Upper lobe of left lung (tissue), 6 donors: ENCODE measurements at regions not wholly inside any gene's neighbourhood (a gene's known extent, or its start where the extent isn't known, plus 50 kb on each side); places are given as distances from the start of the nearest gene placed in this dataset.

Experiments
- ATAC-seq, 2 donors: fragments of 200-7000 bp; cut with Tn5 transposase; one replicate each; pipeline ENCODE4 v1.9.1; 2022; ENCODE audit warnings: mild to moderate bottlenecking in 2 of 2, moderate library complexity in 2 of 2; ENCODE audit not compliant: low FRiP score in 2 of 2
- DNase-seq, 2 donors: peaks; one replicate each; pipeline ENCODE4 v3.0.0-alpha.2; 2019 to 2020
- H3K27ac ChIP-seq, 4 donors: fragments of 200-600 bp; sonication (generic); one replicate each; pipeline ENCODE4 v1.5.1; 2016 to 2019
- H3K27me3 ChIP-seq, 4 donors: fragments of 200-600 bp; sonication (generic); one replicate each; pipeline ENCODE4 v1.5.1; 2017 to 2019
- H3K36me3 ChIP-seq, 4 donors: fragments of 200-600 bp; sonication (generic); one replicate each; pipeline ENCODE4 v1.5.1; 2016 to 2019
- H3K4me1 ChIP-seq, 4 donors: fragments of 200-600 bp; sonication (generic); one replicate each; pipeline ENCODE4 v1.5.1; 2018 to 2019
- H3K4me3 ChIP-seq, 4 donors: fragments of 200-600 bp; sonication (generic); one replicate each; pipeline ENCODE4 v1.5.1; 2017 to 2019; ENCODE audit warnings: mild to moderate bottlenecking in 2 of 4, moderate library complexity in 1 of 4
- H3K9me3 ChIP-seq, 4 donors: fragments of 200-600 bp; sonication (generic); one replicate each; pipeline ENCODE4 v1.5.1; 2018 to 2019
- EP300 ChIP-seq, 4 donors: sonication (generic); formaldehyde crosslinking; IDR thresholded peaks; one replicate each; pipeline ENCODE4 v1.5.1; 2017; ENCODE audit warnings: antibody characterized with exemption in 4 of 4, control low read depth in 2 of 4
- POLR2A ChIP-seq, 4 donors: fragments of 450-650 bp; IDR thresholded peaks; one replicate each; pipeline ENCODE4 v1.5.1; 2016 to 2017; ENCODE audit warnings: antibody characterized with exemption in 4 of 4, mild to moderate bottlenecking in 2 of 4
- POLR2AphosphoS5 ChIP-seq, 2 donors: sonication (generic); formaldehyde crosslinking; IDR thresholded peaks; one replicate each; pipeline ENCODE4 v1.5.1; 2017; ENCODE audit warnings: antibody characterized with exemption in 2 of 2
- WGBS, 2 donors: methylation state at CpG; one replicate each; pipeline ENCODE4 v1.1.5; 2017 to 2018; 5-methylcytosine and 5-hydroxymethylcytosine counted together
- TF ChIP-seq, protein P1 (sequence below), 6 experiments: fragments of 450-650 bp in 4 of 6; fragments of 200-600 bp in 2 of 6; sonication (generic) in 2 of 6; IDR thresholded peaks; one replicate each; pipeline ENCODE4 v1.5.1; 2016 to 2019; ENCODE audit warnings: antibody characterized with exemption in 6 of 6
- donor health status: DM: no; HTN: no; CAD: no; lungs with moderate emphysema.
- donor health status: DM: no; HTN: yes; CAD: no; lungs with severe emphysema.

DNA sequence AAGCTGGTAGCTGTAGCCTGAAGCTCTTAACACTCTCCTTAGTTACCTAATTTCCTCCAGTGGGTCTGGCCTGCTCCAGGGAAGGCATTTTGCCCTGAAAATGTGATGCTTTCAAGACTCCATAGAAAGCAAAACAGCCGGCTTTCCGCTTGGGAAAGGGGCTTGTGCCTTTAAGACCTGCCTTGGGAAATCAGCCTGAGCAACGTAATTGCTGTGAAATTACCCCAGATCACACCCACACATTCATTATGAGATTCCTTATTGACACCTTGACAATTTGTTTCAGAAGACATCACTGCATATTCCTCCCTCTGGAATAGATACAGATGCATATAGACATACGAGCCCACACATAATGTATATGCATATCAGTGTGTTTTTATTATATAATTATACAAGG, 190.5 kb upstream of the SKOR2 start:
- DNase-seq (no peak), ATAC-seq (no peak)
- H3K36me3 ChIP-seq = no peaks in the 10 kb centered on the region
- H3K4me1 ChIP-seq = no peaks in the 10 kb centered on the region
- H3K9me3 ChIP-seq = peaks cover 0 to 3% (median 0%) of the 10 kb centered on the region in 4 donors
- no peak for TF ChIP-seq POLR2AphosphoS5 (IDR thresholded peaks at IDR 0.05)
- TF ChIP-seq, protein P1, sequence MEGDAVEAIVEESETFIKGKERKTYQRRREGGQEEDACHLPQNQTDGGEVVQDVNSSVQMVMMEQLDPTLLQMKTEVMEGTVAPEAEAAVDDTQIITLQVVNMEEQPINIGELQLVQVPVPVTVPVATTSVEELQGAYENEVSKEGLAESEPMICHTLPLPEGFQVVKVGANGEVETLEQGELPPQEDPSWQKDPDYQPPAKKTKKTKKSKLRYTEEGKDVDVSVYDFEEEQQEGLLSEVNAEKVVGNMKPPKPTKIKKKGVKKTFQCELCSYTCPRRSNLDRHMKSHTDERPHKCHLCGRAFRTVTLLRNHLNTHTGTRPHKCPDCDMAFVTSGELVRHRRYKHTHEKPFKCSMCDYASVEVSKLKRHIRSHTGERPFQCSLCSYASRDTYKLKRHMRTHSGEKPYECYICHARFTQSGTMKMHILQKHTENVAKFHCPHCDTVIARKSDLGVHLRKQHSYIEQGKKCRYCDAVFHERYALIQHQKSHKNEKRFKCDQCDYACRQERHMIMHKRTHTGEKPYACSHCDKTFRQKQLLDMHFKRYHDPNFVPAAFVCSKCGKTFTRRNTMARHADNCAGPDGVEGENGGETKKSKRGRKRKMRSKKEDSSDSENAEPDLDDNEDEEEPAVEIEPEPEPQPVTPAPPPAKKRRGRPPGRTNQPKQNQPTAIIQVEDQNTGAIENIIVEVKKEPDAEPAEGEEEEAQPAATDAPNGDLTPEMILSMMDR (IDR thresholded peaks at IDR 0.05) = no peak
- no peak for TF ChIP-seq EP300 (IDR thresholded peaks at IDR 0.05)
- TF ChIP-seq POLR2A (IDR thresholded peaks at IDR 0.05) = no peak
- no peak overlapping the region for H3K4me3 ChIP-seq
- H3K27ac ChIP-seq = no peak overlapping the region
- 72 to 79% methylated on average over 4 of the region's 4 CpGs for WGBS, 2 donors
- H3K27me3 ChIP-seq = no peaks in the 10 kb centered on the region

DNA sequence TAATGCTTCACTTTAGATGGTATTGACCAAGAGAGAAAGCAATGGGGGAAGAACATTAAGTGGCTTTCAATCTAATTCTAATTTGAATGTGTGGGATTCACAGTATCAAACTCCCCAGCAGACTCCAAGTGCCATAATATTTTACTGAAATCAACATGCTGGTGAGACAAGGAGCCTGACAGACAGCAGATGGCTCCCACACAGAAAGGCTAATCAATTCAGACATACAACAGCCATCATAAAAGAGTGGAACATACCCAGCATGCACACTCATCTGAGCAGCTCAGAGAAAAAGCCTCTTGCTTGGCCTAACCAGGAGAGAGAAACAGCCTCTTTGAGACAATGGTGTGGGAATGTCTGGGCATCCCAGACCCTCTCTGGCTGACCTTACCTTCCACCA, 186.5 kb upstream of the SKOR2 start:
- Histone ChIP-seq H3K4me3 (no peak overlapping the region), H3K4me1 (no peaks in the 10 kb centered on the region), H3K36me3 (no peaks in the 10 kb centered on the region), H3K9me3 (no peaks in the 10 kb centered on the region), H3K27me3 (no peaks in the 10 kb centered on the region), H3K27ac (no peak overlapping the region)
- ATAC-seq (no peak), DNase-seq (no peak)
- TF ChIP-seq, protein P1 (IDR thresholded peaks at IDR 0.05) = no peak
- TF ChIP-seq POLR2AphosphoS5 (IDR thresholded peaks at IDR 0.05) = no peak
- TF ChIP-seq EP300 (IDR thresholded peaks at IDR 0.05) = no peak
- TF ChIP-seq POLR2A (IDR thresholded peaks at IDR 0.05) = no peak

DNA sequence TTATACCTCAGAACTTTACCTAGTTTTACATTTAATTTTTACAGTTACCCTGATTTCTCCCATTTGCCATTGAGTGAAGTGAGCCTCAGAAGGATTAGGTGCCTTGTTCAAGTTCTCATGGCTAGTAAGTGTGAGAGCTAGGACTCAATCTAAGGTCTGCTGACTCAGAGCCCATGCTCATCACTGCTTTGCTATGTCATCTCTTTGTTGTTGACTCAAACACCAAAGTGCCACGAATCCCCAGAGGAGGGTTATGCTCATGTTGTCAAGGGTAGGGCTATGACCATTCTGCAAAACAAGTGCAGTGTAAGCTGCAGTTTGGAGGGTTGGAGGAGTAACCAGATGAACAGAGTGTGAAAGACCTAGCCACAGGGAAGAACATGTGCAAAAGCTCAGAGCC, 185.4 kb upstream of the SKOR2 start:
- ATAC-seq = no peak
- no peak overlapping the region for H3K27ac ChIP-seq
- no peaks in the 10 kb centered on the region for H3K4me1 ChIP-seq
- TF ChIP-seq POLR2A (IDR thresholded peaks at IDR 0.05) = no peak
- no peak for TF ChIP-seq EP300 (IDR thresholded peaks at IDR 0.05)
- TF ChIP-seq POLR2AphosphoS5 (IDR thresholded peaks at IDR 0.05) = no peak
- TF ChIP-seq, protein P1 (IDR thresholded peaks at IDR 0.05) = no peak
- no peaks in the 10 kb centered on the region for H3K9me3 ChIP-seq
- H3K27me3 ChIP-seq = no peaks in the 10 kb centered on the region
- no peak for DNase-seq
- WGBS, 2 donors = 63 to 65% methylated on average over 1 of the region's 1 CpG
- no peak overlapping the region for H3K4me3 ChIP-seq
- H3K36me3 ChIP-seq = no peaks in the 10 kb centered on the region

DNA sequence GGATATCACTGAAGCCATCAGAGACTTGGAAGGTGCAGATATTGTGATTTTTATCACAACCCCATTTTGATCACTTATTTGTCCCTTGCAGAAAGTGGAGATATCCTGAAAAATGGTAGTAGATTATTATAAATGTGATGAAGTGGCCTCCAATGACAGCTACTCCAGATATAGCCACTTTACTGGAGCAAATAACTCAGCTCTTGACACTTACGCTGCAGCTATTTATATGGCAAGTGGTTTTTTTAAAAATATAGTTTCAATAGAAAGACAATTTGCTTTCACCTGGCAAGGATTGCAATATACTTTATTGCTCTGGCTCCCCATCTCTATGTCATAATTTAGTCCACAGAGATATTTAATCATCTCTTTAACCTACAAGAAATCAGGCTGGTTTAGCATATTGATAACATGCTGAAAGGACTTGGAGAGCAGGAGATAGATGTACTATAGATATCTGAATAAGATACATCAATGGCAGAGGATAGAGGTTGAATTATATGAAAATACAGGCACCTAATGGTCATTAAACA, 182.8 kb upstream of the SKOR2 start:
- no peaks in the 10 kb centered on the region for H3K4me1 ChIP-seq
- H3K27me3 ChIP-seq = no peaks in the 10 kb centered on the region
- WGBS, 2 donors = 81 to 88% methylated on average over 1 of the region's 1 CpG
- no peak for ATAC-seq
- no peaks in the 10 kb centered on the region for H3K9me3 ChIP-seq
- H3K4me3 ChIP-seq = no peak overlapping the region
- H3K36me3 ChIP-seq = no peaks in the 10 kb centered on the region
- TF ChIP-seq, protein P1 (IDR thresholded peaks at IDR 0.05) = no peak
- TF ChIP-seq POLR2A (IDR thresholded peaks at IDR 0.05) (no peak), POLR2AphosphoS5 (IDR thresholded peaks at IDR 0.05) (no peak), EP300 (IDR thresholded peaks at IDR 0.05) (no peak)
- no peak for DNase-seq
- no peak overlapping the region for H3K27ac ChIP-seq

DNA sequence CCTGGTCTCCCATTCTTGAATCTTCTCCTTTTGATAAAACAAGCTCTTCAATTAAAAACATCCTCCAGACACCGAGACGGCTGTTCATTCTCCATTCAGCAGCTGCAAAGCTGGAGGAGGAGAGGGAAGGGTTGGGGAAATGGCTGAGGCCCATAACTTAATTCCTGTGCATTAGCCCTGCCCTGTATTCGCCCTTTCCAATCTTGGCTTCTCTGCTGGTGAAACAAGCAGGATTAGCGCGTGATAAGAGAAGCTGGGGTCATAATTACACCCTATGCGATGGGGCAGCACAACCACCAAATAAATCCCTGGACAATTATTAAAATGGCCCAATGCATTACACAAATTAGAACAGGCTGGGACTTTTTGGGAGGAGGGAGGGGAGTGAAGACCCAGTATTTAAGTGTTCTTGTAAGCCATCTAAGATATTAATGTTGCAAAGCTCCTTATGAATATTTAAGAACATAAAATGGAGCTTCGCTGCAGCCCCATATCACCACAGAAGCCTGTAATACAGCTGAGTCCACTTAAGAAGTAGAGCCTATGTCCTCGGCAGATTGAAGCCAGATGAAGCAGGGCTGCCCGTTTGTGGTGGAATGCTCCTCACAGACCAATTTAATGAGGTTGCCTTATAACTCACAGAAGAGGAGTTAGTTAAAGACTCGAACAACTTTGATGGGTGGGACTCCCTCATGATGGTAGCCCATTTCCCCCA, 176.6 kb upstream of the SKOR2 start:
- Histone ChIP-seq H3K4me1 (no peaks in the 10 kb centered on the region), H3K36me3 (no peaks in the 10 kb centered on the region), H3K4me3 (no peak overlapping the region), H3K27ac (no peak overlapping the region), H3K9me3 (no peaks in the 10 kb centered on the region), H3K27me3 (no peaks in the 10 kb centered on the region)
- WGBS, 2 donors = 77 to 81% methylated on average over 10 of the region's 10 CpGs
- TF ChIP-seq POLR2AphosphoS5 (IDR thresholded peaks at IDR 0.05) (no peak), POLR2A (IDR thresholded peaks at IDR 0.05) (no peak), EP300 (IDR thresholded peaks at IDR 0.05) (no peak)
- TF ChIP-seq, protein P1 (IDR thresholded peaks at IDR 0.05) = no peak
- DNase-seq (no peak), ATAC-seq (no peak)
